ENCODE measurements at regions not wholly inside any gene's neighbourhood (a gene's known extent, or its start where the extent isn't known, plus 50 kb on each side); places are given as distances from the start of the nearest gene placed in this dataset.

- Histone ChIP-seq H3K79me2 (ENCODE audit: insufficient read depth, low read length) (no peaks in the 10 kb centered on the region), H3K36me3 (replicated peaks in 1 of 2; ENCODE audit: control insufficient read depth in 1 of 2, insufficient read depth in 2 of 2, low read length in 2 of 2) (no peaks in the 10 kb centered on the region), H3K4me3 (replicated peaks in 1 of 3; ENCODE audit: insufficient read depth in 1 of 3, low read depth in 2 of 3, low read length in 3 of 3) (no peak overlapping the region), H3K4me1 (ENCODE audit: insufficient read depth, low read length) (no peaks in the 10 kb centered on the region), H3K27ac (ENCODE audit: extremely low read length, insufficient read depth, low read length) (no peak overlapping the region), H4K20me1 (ENCODE audit: insufficient read depth, low read length) (no peaks in the 10 kb centered on the region), H3K4me2 (ENCODE audit: low read depth, low read length) (no peak overlapping the region), H3K27me3 (ENCODE audit: control insufficient read depth in 1 of 2, insufficient read depth in 2 of 2, low read length in 2 of 2) (no peaks in the 10 kb centered on the region; a peak in 1 of 5 replicates), H2AFZ (ENCODE audit: low read length) (no peak overlapping the region), H3K9ac (ENCODE audit: insufficient read depth, low read depth, low read length) (no peak overlapping the region), H3K9me3 (ENCODE audit: low read length) (no peaks in the 10 kb centered on the region)
- CTCF ChIA-PET (ENCODE audit: low intra/inter-chr PET ratio, low total read pairs) = no interaction called here
- in situ Hi-C loops (cut with HindIII; ENCODE audit: extremely low pct_ligation_motif_present, low pct_unique_long_range_greater_than_20kb) = no loop called here
- BruUV-seq (replicated peaks) = no TSS peak
- no peak for TF ChIP-seq ZNF343 (CRISPR knock-in tag; IDR thresholded peaks at IDR 0.05)
- TF ChIP-seq TCF7L2 (IDR thresholded peaks at IDR 0.05; ENCODE audit: low read depth, low read length) = no peak
- TF ChIP-seq, protein P1, sequence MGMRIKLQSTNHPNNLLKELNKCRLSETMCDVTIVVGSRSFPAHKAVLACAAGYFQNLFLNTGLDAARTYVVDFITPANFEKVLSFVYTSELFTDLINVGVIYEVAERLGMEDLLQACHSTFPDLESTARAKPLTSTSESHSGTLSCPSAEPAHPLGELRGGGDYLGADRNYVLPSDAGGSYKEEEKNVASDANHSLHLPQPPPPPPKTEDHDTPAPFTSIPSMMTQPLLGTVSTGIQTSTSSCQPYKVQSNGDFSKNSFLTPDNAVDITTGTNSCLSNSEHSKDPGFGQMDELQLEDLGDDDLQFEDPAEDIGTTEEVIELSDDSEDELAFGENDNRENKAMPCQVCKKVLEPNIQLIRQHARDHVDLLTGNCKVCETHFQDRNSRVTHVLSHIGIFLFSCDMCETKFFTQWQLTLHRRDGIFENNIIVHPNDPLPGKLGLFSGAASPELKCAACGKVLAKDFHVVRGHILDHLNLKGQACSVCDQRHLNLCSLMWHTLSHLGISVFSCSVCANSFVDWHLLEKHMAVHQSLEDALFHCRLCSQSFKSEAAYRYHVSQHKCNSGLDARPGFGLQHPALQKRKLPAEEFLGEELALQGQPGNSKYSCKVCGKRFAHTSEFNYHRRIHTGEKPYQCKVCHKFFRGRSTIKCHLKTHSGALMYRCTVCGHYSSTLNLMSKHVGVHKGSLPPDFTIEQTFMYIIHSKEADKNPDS (CRISPR knock-in tag; IDR thresholded peaks at IDR 0.05) = no peak
- no peak for TF ChIP-seq GZF1 (CRISPR knock-in tag; IDR thresholded peaks at IDR 0.05)
- TF ChIP-seq ZNF878 (CRISPR knock-in tag; IDR thresholded peaks at IDR 0.05) = no peak
- no peak for TF ChIP-seq ZNF333 (CRISPR knock-in tag; IDR thresholded peaks at IDR 0.05; ENCODE audit: borderline replicate concordance)
- TF ChIP-seq ZNF326 (CRISPR knock-in tag; IDR thresholded peaks at IDR 0.05; ENCODE audit: borderline replicate concordance) = no peak
- no peak for TF ChIP-seq PRMT3 (CRISPR knock-in tag; IDR thresholded peaks at IDR 0.05; ENCODE audit: borderline replicate concordance, low read depth)
- no peak for TF ChIP-seq KDM5B (CRISPR knock-in tag; IDR thresholded peaks at IDR 0.05; ENCODE audit: borderline replicate concordance)
- no peak for TF ChIP-seq ZNF841 (CRISPR knock-in tag; IDR thresholded peaks at IDR 0.05; ENCODE audit: borderline replicate concordance)
- TF ChIP-seq SKIL (CRISPR knock-in tag; IDR thresholded peaks at IDR 0.05; ENCODE audit: borderline replicate concordance) = no peak
- TF ChIP-seq, protein P2, sequence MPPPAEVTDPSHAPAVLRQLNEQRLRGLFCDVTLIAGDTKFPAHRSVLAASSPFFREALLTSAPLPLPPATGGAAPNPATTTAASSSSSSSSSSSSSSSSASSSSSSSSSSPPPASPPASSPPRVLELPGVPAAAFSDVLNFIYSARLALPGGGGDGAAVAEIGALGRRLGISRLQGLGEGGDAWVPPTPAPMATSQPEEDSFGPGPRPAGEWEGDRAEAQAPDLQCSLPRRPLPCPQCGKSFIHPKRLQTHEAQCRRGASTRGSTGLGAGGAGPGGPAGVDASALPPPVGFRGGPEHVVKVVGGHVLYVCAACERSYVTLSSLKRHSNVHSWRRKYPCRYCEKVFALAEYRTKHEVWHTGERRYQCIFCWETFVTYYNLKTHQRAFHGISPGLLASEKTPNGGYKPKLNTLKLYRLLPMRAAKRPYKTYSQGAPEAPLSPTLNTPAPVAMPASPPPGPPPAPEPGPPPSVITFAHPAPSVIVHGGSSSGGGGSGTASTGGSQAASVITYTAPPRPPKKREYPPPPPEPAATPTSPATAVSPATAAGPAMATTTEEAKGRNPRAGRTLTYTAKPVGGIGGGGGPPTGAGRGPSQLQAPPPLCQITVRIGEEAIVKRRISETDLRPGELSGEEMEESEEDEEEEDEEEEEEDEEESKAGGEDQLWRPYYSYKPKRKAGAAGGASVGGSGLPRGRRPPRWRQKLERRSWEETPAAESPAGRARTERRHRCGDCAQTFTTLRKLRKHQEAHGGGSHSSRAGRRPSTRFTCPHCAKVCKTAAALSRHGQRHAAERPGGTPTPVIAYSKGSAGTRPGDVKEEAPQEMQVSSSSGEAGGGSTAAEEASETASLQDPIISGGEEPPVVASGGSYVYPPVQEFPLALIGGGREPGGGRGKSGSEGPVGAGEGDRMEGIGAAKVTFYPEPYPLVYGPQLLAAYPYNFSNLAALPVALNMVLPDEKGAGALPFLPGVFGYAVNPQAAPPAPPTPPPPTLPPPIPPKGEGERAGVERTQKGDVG (CRISPR knock-in tag; IDR thresholded peaks at IDR 0.05; ENCODE audit: borderline replicate concordance) = no peak
- TF ChIP-seq ZNF7 (CRISPR knock-in tag; IDR thresholded peaks at IDR 0.05) = no peak
- no peak for TF ChIP-seq ZNF781 (CRISPR knock-in tag; IDR thresholded peaks at IDR 0.05; ENCODE audit: borderline replicate concordance, not compliant biosample characterization)
- TF ChIP-seq ZNF367 (CRISPR knock-in tag; IDR thresholded peaks at IDR 0.05; ENCODE audit: borderline replicate concordance) = no peak
- ATAC-seq (no peak), DNase-seq (ENCODE audit: low spot score) (no peak), FAIRE-seq (no peak)
- POLR2A ChIA-PET = no interaction called here
- intact Hi-C loops (cut with micrococcal nuclease; ENCODE audit: unreplicated experiment) = no loop called here
Measured at GRCh38 chr2:216911886-216912285, 52.0 kb upstream of the TNP1 start.
